ENCODE measurements at regions not wholly inside any gene's neighbourhood (a gene's known extent, or its start where the extent isn't known, plus 50 kb on each side); places are given as distances from the start of the nearest gene placed in this dataset.

DNA sequence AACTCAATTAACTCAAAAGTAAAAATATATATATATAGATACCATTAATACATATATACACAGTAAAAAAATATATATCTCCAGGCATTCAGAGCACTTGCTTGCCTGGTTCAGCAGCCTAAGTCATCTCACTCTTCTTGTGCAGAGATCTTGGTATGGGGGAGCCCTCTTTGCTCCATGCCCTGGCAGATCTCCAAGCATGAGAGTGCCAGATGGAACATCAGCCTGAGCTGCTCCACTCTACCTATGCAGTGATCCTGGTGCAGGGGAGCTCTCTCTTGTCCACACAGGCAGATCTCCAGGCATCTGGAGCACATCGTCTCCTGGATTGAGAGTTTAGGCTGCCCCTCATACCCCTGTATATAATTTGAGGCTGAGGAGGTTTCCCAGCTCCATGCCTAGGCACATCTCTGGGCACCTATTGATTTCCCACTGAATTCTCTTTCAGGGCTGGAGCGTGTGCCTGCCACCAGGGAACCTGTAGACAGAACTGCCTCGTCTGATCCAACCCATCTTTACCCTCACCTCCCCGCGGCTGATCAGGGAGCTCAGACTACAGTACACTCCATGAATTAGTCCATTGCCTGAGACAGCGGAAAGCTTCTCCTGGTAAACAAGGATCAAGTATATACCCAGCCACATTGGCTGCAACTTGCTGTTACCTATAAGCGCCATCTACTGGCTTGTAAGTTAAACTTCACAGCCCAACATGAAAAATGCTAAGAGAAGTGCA lies 342.4 kb upstream of the GRIA1 start:
- no peak for DNase-seq (ENCODE audit: low spot score)
- WGBS, result 34% methylated on average over 7 of the region's 7 CpGs
- Histone ChIP-seq H3K36me3 (no peaks in the 10 kb centered on the region), H3K4me3 (no peak overlapping the region), H3K27me3 (replicated peaks; ENCODE audit: insufficient read depth) (no peaks in the 10 kb centered on the region), H3K27ac (no peak overlapping the region), H3K9me3 (no peaks in the 10 kb centered on the region), H3K4me1 (replicated peaks) (no peaks in the 10 kb centered on the region)
- intact Hi-C loops (cut with DNase I), result no loop called here
- TF ChIP-seq, protein P1, sequence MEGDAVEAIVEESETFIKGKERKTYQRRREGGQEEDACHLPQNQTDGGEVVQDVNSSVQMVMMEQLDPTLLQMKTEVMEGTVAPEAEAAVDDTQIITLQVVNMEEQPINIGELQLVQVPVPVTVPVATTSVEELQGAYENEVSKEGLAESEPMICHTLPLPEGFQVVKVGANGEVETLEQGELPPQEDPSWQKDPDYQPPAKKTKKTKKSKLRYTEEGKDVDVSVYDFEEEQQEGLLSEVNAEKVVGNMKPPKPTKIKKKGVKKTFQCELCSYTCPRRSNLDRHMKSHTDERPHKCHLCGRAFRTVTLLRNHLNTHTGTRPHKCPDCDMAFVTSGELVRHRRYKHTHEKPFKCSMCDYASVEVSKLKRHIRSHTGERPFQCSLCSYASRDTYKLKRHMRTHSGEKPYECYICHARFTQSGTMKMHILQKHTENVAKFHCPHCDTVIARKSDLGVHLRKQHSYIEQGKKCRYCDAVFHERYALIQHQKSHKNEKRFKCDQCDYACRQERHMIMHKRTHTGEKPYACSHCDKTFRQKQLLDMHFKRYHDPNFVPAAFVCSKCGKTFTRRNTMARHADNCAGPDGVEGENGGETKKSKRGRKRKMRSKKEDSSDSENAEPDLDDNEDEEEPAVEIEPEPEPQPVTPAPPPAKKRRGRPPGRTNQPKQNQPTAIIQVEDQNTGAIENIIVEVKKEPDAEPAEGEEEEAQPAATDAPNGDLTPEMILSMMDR (IDR thresholded peaks at IDR 0.05), result peak in 1 of 4 experiments; percentile 33
- TF ChIP-seq POLR2A (IDR thresholded peaks at IDR 0.05), result no peak

DNA sequence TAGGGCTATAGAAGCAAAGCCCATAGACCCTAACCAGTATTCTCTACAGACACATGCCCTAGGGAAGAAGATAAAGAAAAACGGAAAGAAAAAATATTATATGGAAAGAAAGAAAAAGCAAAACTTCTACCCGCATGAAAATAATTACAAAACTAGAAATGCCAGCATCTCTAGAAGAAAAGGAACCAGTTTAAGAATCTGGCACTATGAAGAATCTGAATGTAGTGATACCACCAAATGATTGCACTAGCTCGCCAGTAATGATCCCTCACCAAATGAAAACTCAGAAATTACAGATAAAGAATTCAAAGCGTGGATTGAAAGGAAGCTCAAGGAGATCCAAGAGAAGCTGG lies 341.9 kb upstream of the GRIA1 start:
- Histone ChIP-seq H3K27ac (no peak overlapping the region), H3K9me3 (no peaks in the 10 kb centered on the region), H3K4me1 (replicated peaks) (no peaks in the 10 kb centered on the region), H3K36me3 (no peaks in the 10 kb centered on the region), H3K4me3 (no peak overlapping the region), H3K27me3 (replicated peaks; ENCODE audit: insufficient read depth) (no peaks in the 10 kb centered on the region)
- no peak for TF ChIP-seq POLR2AphosphoS5 (IDR thresholded peaks at IDR 0.05)
- TF ChIP-seq, protein P1 (IDR thresholded peaks at IDR 0.05), result peak in 1 of 4 experiments; percentile 4
- DNase-seq (ENCODE audit: low spot score), result no peak
- 28% methylated on average over 4 of the region's 4 CpGs for WGBS
- intact Hi-C loops (cut with DNase I), result no loop called here

DNA sequence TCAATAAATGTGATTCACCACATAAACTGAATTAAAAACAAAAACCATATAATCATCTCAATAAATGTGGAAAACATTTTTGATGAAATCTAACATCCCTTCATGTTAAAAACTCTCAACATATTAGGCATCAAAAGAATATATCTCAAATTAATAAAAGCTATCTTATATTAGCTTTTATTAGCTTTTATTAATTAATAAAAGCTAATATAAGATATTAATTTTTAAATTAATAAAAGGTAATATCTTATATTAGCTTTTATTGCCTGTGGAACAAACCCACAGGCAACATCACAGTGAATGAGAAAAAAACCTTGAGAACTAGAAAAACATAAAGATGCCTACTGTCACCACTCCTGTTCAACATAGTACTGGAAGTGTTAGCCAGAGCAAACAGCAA lies 338.9 kb upstream of the GRIA1 start:
- H3K36me3 ChIP-seq, result no peaks in the 10 kb centered on the region
- H3K4me1 ChIP-seq (replicated peaks), result no peaks in the 10 kb centered on the region
- no peaks in the 10 kb centered on the region for H3K9me3 ChIP-seq
- intact Hi-C loops (cut with DNase I), result no loop called here
- H3K27ac ChIP-seq, result no peak overlapping the region
- H3K4me3 ChIP-seq, result no peak overlapping the region
- no peak for TF ChIP-seq POLR2A (IDR thresholded peaks at IDR 0.05)
- TF ChIP-seq POLR2AphosphoS5 (IDR thresholded peaks at IDR 0.05), result no peak
- TF ChIP-seq, protein P1 (IDR thresholded peaks at IDR 0.05), result no peak
- no peak for DNase-seq (ENCODE audit: low spot score)
- H3K27me3 ChIP-seq (replicated peaks; ENCODE audit: insufficient read depth), result no peaks in the 10 kb centered on the region

DNA sequence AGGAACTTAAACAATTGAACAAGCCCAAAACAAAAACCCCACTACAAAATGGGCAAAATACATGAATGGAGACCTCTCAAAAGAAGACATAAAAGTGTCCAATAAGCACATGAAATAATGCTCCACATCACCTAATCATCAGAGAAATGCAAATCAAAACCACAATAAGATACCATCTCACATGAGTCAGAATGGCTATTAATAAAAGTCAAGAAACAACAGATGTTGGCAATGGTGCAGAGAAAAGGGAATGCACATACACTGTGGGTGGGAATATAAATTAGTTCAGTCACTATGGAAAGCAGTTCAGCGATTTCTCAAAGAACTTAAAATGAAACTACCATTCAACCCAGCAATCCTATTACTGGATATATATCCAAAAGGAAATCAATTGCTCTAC lies 337.4 kb upstream of the GRIA1 start:
- Histone ChIP-seq H3K27ac (no peak overlapping the region), H3K4me1 (replicated peaks) (no peaks in the 10 kb centered on the region), H3K9me3 (no peaks in the 10 kb centered on the region), H3K4me3 (no peak overlapping the region), H3K27me3 (replicated peaks; ENCODE audit: insufficient read depth) (no peaks in the 10 kb centered on the region), H3K36me3 (no peaks in the 10 kb centered on the region)
- intact Hi-C loops (cut with DNase I), result no loop called here
- WGBS, result 45% methylated on average over 1 of the region's 1 CpG
- no peak for DNase-seq (ENCODE audit: low spot score)
- TF ChIP-seq POLR2AphosphoS5 (IDR thresholded peaks at IDR 0.05) (no peak), POLR2A (IDR thresholded peaks at IDR 0.05) (no peak)
- TF ChIP-seq, protein P1 (IDR thresholded peaks at IDR 0.05), result no peak

DNA sequence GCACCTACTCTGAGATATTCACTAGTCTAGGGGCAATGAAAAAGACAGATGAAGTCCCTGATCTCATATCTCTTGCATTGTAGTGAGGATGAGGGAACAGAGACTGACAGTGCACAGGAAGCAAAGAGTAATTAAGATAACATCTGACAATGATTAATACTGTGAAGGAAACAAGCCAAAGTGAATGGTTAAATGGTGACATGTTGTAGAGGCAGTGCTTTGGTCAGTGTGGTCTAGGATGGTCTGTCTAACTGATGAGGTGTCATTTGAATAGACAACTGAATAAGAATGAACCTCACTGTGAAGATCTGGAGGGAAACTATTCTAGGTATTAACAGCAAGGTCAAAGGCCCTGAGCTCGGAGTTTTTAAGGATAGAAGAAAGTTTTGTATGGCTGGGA lies 333.3 kb upstream of the GRIA1 start:
- Histone ChIP-seq H3K36me3 (no peaks in the 10 kb centered on the region), H3K9me3 (no peaks in the 10 kb centered on the region), H3K4me3 (no peak overlapping the region), H3K4me1 (replicated peaks) (no peaks in the 10 kb centered on the region), H3K27me3 (replicated peaks; ENCODE audit: insufficient read depth) (no peaks in the 10 kb centered on the region), H3K27ac (no peak overlapping the region)
- WGBS, result 48% methylated on average over 1 of the region's 1 CpG
- intact Hi-C loops (cut with DNase I), result no loop called here
- TF ChIP-seq, protein P1 (IDR thresholded peaks at IDR 0.05), result no peak
- no peak for TF ChIP-seq POLR2AphosphoS5 (IDR thresholded peaks at IDR 0.05)
- no peak for TF ChIP-seq POLR2A (IDR thresholded peaks at IDR 0.05)
- DNase-seq (ENCODE audit: low spot score), result no peak
